Psoas muscle (tissue), 7 donors: ENCODE measurements at regions not wholly inside any gene's neighbourhood (a gene's known extent, or its start where the extent isn't known, plus 50 kb on each side); places are given as distances from the start of the nearest gene placed in this dataset.
"Not testable (repeated sequence)": the region's sequence is repeated elsewhere in the genome, so short reads cannot be mapped to it uniquely, and the experiment has no call there.

Experiments
- ATAC-seq, 4 donors: fragments of 200-7000 bp; cut with Tn5 transposase; one replicate each; pipeline ENCODE4 v1.9.1; 2020; ENCODE audit warnings: moderate library complexity in 3 of 4, mild to moderate bottlenecking in 2 of 4
- DNase-seq, 2 donors: peaks; one replicate each; pipeline ENCODE4 v3.0.0-alpha.2; 2020
- H3K27ac ChIP-seq: fragments of 200-600 bp; one replicate; pipeline ENCODE4 v1.8.0; 2022
- H3K27me3 ChIP-seq, 3 donors: fragments of 200-600 bp in 1 of 3; one replicate each; pipeline versions ENCODE4 v1.6.1 to v1.8.0; 2013 to 2022; ENCODE audit warnings: low read length in 2 of 3, mild to moderate bottlenecking in 2 of 3, moderate library complexity in 1 of 3; ENCODE audit not compliant: insufficient read depth in 3 of 3
- H3K36me3 ChIP-seq, 2 donors: fragments of 200-600 bp in 1 of 2; one replicate each; pipeline versions ENCODE4 v1.6.1 to v1.8.0; 2013 to 2022; ENCODE audit warnings: low read depth in 1 of 2, mild to moderate bottlenecking in 1 of 2, moderate library complexity in 1 of 2; ENCODE audit not compliant: insufficient read depth in 1 of 2
- H3K4me1 ChIP-seq: fragments of 200-600 bp; one replicate; pipeline ENCODE4 v1.8.0; 2022
- H3K4me3 ChIP-seq: fragments of 200-600 bp; one replicate; pipeline ENCODE4 v1.8.0; 2022; ENCODE audit warnings: mild to moderate bottlenecking
- H3K9me3 ChIP-seq: fragments of 200-600 bp; one replicate; pipeline ENCODE4 v1.8.0; 2022
- WGBS, 3 donors: extraction: QIAGEN DNeasy Blood & Tissue Kit; methylation state at CpG; one replicate each; pipeline versions ENCODE4 v1.1.6 to v1.1.7; 2013; 5-methylcytosine and 5-hydroxymethylcytosine counted together
- intact Hi-C, 2 donors: fragments of 100-400 bp; cut with DNase I; formaldehyde crosslinking; loops; one replicate each; pipeline versions ENCODE4 v1.11.0 to v1.14.2; 2022
- TF ChIP-seq, protein P1 (sequence below): fragments of 200-600 bp; IDR thresholded peaks from one replicate; pipeline ENCODE4 v1.8.0; 2022; ENCODE audit warnings: antibody characterized with exemption
- donor health status: healthy with polysubstance abuse.
- donor health status: DM: no; HTN: no; CAD: no; lungs with moderate emphysema.
- donor health status: Bipolar disorder and iron deficiency.
- donor health status: healthy.
- donor health status: DM: yes; HTN: yes; CAD: no.
- donor health status: DM: no; HTN: no; CAD: no.
- donor health status: DM: yes; HTN: yes; CAD: no.

DNA sequence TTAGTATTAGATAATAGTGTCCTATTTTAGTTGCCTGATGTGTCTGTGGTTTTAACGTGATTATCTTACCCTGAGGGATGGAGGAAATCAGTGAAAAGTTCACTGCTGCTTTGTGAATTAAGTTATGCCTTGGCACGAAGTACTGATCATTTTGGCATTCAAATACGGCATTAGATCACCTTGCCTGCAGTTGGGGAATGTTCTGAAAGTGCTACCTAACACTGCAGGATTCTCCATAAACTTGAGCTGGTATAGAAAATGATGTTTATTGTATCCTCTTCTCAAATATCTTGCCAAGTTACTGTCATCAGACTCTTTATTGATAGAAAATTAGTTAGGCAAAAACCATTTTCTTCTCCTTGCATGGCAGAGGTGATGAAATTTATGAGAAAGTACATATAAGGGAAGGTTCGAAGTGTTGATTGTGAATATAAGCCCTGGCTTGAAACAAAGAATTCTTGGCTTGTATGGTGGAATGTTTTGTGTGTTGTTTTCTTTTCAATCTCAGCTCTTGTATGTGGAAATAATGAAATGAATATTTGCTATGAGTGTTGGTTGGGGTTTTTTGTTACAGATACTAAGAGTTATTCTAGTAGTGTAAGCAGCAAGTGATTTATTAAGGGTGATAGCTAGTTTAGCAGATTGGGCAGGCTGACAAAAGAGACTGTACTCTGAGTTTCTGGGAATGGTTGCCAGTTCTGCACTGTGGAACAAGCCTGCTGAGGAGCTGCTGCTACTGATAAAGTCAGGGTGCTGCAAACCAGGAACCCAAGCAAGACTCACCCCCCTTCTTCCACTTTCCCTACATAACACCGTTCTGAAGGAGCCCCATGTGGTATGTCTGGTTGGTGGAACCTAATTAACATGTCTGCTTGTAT lies 448.3 kb downstream of the PCNX1 start:
- intact Hi-C loops, result no loop called here
- H3K36me3 ChIP-seq, result no peaks in the 10 kb centered on the region
- H3K4me3 ChIP-seq, result no peak overlapping the region
- TF ChIP-seq, protein P1, sequence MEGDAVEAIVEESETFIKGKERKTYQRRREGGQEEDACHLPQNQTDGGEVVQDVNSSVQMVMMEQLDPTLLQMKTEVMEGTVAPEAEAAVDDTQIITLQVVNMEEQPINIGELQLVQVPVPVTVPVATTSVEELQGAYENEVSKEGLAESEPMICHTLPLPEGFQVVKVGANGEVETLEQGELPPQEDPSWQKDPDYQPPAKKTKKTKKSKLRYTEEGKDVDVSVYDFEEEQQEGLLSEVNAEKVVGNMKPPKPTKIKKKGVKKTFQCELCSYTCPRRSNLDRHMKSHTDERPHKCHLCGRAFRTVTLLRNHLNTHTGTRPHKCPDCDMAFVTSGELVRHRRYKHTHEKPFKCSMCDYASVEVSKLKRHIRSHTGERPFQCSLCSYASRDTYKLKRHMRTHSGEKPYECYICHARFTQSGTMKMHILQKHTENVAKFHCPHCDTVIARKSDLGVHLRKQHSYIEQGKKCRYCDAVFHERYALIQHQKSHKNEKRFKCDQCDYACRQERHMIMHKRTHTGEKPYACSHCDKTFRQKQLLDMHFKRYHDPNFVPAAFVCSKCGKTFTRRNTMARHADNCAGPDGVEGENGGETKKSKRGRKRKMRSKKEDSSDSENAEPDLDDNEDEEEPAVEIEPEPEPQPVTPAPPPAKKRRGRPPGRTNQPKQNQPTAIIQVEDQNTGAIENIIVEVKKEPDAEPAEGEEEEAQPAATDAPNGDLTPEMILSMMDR, result no peak
- peak in 1 of 4 donors; percentile 30 for ATAC-seq
- H3K27me3 ChIP-seq, result no peaks in the 10 kb centered on the region
- 2 to 19% (median 8%) methylated on average over 5 of the region's 5 CpGs for WGBS, 3 donors
- H3K4me1 ChIP-seq, result peaks cover 7% of the 10 kb centered on the region
- H3K9me3 ChIP-seq, result no peaks in the 10 kb centered on the region
- no peak overlapping the region for H3K27ac ChIP-seq
- DNase-seq, result no peak

DNA sequence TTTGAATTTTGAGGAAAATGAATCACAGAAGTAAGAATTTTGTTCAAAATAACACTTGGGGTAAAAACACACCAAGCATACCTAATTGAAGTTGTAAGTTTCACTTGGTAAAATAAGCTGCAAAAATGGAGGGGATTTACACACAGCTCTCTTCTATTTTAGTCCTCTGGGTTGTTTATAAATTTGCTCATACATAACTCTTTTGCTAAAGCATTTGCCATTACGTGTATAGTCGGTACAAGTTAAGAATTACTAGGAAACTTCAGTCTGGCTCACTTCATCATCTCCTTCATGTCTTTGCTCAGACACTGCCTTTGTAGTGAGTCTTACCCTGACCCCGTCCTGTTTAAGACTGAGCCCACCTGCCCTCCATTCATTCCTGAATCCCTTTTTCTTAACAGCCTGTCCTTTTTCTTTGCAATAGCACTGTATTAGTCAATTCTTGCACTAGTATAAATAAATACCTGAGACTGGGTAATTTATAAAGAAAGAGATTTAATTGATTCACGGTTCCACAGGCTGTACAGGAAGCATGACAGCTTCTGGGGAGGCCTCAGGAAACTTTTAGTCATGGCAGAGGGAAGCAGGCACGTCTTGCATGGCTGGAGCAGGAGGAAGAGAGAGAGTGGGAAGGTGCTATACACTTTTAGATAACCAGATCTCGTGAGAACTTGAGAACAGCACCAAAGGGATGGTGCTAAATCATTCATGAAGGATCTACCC lies 451.1 kb downstream of the PCNX1 start:
- H3K4me1 ChIP-seq, result peaks cover 7% of the 10 kb centered on the region
- WGBS, 3 donors, result 86 to 88% (median 87%) methylated on average over 6 of the region's 6 CpGs
- no peaks in the 10 kb centered on the region for H3K27me3 ChIP-seq
- intact Hi-C loops, result no loop called here
- DNase-seq (no peak), ATAC-seq (no peak)
- no peaks in the 10 kb centered on the region for H3K36me3 ChIP-seq
- TF ChIP-seq, protein P1, result no peak
- no peak overlapping the region for H3K27ac ChIP-seq
- no peak overlapping the region for H3K4me3 ChIP-seq
- H3K9me3 ChIP-seq, result no peaks in the 10 kb centered on the region

DNA sequence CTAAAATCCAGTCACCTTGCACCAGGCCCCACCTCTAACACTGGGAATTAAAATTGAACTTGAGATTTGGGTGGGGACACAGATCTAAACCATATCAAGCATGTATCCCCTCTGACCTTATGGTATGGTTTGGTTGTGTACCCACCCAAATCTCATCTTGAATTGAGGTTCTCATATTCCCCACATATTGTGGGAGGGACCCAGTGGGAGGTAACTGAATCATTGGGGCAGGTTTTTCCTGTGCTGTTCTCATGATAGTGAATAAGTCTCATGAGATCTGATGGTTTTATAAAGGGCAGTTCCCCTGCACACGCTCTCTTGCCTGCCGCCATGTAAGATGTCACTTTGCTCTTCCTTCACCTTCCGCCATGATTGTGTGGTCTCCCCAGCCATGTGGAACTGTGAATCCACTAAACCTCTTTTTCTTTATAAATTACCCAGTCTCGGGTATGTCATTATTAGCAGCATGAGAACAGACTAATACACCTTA lies 451.7 kb downstream of the PCNX1 start:
- DNase-seq, H3K27me3 ChIP-seq, intact Hi-C loops, ATAC-seq, H3K36me3 ChIP-seq, H3K9me3 ChIP-seq, H3K27ac ChIP-seq, H3K4me3 ChIP-seq, H3K4me1 ChIP-seq: not testable (repeated sequence)
- WGBS, 3 donors, result 97 to 100% (median 97%) methylated on average over 4 of the region's 4 CpGs

DNA sequence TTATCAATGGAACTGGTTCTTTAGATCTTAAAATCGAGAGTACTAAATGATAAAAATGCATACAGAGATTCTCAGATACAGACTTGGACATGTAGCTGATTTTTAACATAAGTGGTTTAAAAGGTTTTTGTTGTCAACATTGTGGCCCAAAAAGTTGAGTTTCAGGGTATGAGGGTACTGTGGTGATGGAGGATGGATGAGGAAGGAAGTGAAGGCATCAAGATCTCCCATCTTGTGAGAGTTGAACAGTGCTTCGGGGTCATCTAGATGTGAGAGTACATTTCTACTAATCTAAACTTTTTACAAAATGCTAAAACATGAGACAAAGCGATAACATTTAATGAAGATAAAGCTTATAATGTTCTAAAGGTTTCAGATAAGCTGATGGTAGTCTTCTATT lies 452.6 kb downstream of the PCNX1 start:
- no peak overlapping the region for H3K4me3 ChIP-seq
- ATAC-seq (no peak), DNase-seq (no peak)
- WGBS, 3 donors, result 95 to 97% (median 97%) methylated on average over 3 of the region's 3 CpGs
- TF ChIP-seq, protein P1, result no peak
- no peak overlapping the region for H3K27ac ChIP-seq
- H3K9me3 ChIP-seq, result no peaks in the 10 kb centered on the region
- H3K27me3 ChIP-seq, result no peaks in the 10 kb centered on the region
- intact Hi-C loops, result no loop called here
- peaks cover 7% of the 10 kb centered on the region for H3K4me1 ChIP-seq
- H3K36me3 ChIP-seq, result no peaks in the 10 kb centered on the region

DNA sequence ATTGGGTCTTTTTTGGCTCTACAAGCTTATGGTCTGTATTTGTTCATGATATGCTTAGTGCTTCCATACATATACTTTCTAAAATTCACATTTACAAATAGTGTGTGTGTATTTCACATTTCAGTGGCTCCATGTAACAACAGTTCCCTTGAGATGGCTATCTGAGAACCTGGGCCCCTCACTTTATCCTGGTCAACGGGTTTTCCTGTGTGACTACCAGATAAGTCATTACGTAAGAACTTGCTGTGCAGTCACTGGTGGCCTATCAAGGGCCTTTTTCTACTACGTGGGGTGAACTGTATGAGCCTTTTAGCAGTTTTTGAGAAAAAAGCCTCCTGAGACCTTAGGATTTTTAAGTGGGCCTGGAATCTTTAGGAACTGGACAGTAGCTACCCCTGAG lies 454.1 kb downstream of the PCNX1 start:
- Histone ChIP-seq H3K9me3 (no peaks in the 10 kb centered on the region), H3K4me3 (no peak overlapping the region), H3K36me3 (no peaks in the 10 kb centered on the region), H3K27ac (no peak overlapping the region), H3K4me1 (no peaks in the 10 kb centered on the region), H3K27me3 (no peaks in the 10 kb centered on the region)
- no peak for ATAC-seq
- DNase-seq, result no peak
- TF ChIP-seq, protein P1, result no peak
- 76 to 82% (median 78%) methylated on average over 3 of the region's 3 CpGs for WGBS, 3 donors
- intact Hi-C loops, result no loop called here
